EL (cell line): ENCODE measurements at regions not wholly inside any gene's neighbourhood (a gene's known extent, or its start where the extent isn't known, plus 50 kb on each side); places are given as distances from the start of the nearest gene placed in this dataset.
"Not testable (repeated sequence)": the region's sequence is repeated elsewhere in the genome, so short reads cannot be mapped to it uniquely, and the experiment has no call there.

ENCODE experiments used
- DNase-seq: peaks from one replicate; pipeline ENCODE4 v3.0.0-alpha.2; 2016

DNA sequence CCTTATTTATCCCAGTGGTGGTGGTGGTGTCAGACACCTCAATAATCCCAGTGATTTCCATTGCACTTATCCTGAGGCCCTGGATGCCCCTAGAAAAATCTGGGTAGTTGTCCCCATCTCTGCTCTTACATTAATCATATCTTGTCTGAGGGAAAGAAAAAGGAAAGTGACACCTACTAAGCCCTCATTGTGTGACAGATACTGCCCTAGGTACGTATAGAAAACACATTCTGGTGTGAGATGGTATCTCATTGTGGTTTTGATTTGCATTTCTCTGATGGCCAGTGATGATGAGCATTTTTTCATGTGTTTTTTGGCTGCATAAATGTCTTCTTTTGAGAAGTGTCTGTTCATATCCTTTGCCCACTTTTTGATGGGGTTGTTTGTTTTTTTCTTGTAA is 162.6 kb upstream of the JADE1 start:
- DNase-seq = not testable (repeated sequence)

DNA sequence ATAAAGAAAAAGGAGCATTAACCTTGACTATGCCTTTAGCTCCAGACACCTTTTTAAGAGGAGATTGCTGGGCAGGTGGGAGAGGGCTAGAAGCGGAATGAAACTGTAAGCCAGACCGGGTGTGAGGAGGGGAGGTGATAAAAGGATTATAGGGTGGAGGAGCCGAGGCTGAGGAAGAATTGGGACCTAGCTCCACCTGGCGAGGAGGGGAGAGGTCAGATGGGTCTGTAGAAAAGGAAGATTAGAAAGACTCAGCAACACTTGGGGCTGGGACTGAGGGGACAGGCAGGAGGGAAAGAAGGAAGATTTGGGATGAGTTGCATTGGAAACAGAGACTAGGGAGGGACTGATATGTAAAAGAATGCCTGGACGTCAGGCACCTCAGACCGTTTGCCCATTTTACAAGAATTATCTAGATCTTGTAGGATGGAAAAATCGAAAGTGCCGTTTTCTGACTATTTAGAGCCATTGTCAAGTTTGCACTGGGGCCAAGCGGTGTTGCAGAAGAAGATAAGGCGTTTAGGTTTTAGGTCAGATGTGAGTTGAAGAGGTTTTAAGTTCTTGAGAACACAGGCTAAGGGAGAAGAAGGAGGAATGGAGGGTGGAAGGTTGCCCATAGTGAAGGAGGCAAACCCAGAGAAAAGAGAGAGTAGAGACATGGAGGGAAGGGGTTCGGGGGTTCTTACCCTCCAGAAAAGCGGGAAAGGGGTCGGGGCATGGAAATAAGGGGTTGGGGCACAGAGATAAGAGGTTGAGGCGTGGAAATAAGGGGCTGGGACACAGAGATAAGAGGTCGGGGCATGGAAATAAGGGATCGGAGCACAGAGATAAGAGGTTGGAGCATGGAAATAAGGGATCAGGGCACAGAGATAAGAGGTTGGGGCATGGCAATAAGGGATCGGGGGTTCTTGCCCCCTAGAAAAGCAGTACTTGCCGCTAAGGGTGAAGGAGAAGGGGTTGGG is 164.5 kb upstream of the JADE1 start:
- not testable (repeated sequence) for DNase-seq

DNA sequence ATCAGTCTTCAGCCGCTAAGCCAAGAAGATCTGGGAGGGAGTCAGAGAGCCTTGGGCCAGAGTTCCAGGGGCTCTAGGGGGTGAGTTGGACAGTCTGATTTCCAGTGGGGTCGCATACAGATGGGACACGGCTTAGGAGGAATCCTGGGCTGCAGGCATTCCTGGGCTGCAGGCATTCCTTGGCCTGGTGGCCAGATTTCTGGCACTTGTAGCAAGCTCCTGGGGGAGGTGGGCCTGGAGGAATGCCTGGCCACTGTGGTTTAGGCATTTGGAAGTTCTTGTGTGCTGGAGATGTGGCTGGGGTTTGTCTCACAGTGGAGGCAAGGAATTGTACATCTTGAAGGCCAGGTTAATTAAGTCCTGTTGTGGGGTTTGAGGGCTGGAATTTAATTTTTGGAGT is 165.4 kb upstream of the JADE1 start:
- DNase-seq = not testable (repeated sequence)

DNA sequence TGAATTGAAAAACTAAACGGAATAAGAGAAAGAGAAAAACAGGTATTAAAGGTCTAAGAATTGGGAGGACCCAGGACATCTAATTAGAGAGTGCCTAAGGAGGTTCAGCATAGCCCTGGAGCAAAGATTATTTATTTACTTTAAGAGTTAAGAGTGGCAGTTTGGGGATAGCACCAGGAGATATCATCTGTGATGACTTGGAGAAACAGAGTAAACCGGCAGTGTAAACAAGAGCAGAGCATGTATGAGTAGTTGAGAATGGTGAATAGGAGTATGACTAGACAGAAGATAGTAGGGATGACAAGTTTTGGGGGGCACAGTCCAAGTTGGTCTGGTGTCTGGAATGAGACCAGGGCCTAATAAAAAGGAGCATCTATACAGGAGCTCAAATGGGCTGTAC is 167.9 kb upstream of the JADE1 start:
- not testable (repeated sequence) for DNase-seq

DNA sequence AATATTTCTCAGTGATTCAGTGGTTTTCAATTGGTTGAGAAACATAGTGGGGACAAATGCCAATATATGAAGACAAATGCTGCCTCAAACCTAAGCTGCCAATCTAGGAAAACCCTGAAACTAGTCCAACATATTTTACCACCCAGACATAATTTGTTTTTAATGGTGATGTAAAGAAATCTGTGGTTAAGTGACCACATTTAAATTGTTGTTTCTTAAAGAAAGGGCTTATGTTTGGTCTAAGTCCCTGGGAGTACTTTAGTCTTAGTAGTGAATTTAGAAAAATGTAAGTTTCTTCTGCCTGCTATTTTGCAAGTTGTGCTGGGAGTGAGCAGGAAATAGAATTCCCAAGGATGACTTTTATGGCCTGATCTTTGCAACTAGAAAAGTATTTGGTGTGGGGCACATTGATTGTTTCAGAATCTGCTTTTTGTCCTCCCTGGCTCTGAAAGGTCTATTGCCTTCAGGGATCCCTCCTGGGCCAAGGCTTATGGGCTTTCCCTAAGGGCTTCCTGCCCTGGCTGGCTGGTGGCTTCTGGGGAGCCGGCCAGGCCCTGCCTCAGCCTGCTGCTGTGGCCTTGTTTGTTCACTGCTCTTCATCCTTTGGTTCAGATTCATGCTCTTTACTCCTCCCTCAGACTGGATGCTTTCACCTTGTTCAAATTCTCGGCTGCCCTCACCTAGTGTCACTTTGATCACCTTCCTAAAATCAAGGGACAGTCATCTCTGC is 169.8 kb upstream of the JADE1 start:
- DNase-seq = no peak

DNA sequence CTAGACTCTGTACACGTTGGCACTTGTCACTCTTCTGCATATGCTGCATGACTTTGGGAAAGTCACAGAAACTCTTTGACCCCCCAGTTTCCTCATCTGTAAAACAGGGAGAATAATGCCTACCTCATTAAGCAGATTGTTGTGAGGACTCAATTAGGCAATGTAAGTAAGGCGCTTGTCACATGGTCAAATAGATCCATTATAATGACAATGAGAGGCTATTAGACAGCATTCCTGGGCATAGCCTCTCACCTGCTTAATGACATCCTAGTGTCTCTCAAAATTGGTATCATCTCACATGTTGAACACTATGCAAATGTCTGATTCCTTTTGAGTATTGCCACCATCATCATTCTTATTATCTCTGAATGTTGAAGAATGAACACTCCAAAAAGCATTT is 172.6 kb upstream of the JADE1 start:
- no peak for DNase-seq

DNA sequence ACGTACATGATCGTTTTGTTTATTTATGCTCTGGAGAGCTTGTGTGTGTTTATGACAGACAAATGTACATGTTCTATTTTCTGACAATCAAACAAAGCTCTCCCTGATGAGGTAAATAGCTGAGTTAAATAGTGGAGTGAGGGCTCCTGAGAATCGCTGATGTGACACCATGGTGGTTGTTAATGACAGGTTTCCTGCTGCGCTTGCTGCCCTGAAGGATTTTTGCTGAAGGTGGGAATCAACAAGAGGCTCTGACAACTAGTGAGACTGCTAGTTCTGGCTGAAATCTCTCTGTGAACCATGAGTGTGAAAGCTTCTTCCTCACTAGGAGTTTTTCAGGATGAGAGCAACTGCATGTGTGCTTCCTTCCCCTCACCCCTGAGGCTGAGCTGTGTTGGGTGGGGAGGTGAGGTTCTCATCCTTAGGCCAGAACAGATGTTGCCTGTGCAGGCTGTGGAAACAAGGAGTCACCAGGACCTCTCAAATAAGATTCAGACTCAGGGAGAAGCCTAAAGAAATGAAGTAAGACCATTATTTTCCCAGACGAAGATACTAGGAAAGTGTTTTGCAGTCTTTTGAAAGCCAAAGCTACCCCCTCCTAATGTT is 173.4 kb upstream of the JADE1 start:
- DNase-seq = no peak

DNA sequence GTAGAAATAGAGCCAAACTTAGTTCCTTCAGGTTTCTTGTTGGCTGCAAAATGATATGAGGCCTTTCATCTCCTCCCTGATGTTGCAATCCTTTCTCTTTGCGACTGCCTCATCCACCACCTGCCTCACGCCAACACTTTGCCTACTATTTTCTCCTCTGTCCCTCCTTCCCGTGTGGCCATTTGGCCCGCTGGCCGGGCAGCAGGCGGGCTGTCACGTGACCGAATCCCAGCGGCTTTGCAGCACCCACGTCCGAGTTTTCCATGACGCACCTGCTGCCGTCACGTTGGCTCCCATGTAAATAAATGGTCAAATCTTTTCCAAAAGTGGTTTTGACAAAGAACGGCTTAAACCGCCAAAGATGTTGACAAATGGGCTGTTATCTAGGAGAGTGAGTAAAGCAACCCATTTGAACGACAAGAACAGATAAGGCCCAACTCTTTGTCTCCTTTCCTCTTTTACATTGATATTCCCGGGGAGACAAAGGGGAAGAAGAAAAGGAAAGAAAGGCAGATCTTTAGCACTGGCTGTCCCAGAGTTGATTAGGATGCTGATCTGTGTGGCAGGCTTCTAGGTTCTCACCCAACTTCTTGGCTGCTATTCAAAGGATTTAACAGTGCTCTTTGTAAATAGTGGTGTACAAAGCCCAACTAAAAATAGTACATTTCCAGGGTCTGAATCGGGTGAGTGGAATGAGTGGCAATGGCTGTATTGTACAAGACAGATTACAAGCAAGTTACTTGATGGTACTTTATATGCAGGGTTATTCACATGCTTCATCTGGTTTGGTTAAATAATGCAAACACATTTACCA is 174.2 kb upstream of the JADE1 start:
- DNase-seq = no peak

DNA sequence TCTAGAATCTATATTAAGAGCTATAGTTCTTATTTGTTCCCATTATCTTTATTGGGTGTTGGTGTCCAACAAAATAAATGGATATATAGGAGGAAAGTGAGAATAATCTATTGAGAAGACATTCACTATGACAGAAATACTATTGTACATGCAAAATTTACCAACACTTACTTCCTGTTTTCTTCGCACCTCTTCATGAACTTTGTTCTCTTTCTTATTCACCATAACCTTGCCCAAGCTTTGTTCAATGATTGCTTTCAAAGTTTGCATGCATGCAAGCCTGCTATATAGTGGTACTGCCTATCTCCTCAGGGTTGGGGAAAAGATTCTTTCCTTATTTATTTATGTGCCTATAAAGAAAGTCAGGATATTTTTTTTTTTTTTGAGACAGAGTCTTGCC is 176.4 kb upstream of the JADE1 start:
- DNase-seq = no peak

DNA sequence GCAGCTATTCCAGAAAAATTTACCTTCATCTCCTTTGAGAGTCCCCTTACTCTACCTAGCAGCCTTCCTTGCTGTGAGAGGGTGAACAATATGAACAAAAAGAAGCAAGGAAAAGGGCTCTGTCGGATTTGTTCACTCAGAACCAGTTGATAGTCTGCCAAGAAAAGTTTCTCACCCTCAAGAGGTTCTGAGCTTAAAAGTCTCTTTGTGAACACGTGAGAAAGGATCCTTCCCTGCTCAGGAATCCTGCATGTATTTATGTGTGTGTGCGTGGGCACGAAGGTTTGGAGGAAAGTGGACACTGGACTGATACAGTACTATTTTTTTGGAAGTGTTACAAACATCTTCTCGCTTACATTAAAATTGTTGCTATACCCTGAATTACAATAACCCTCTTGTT is 178.6 kb upstream of the JADE1 start:
- DNase-seq = no peak

DNA sequence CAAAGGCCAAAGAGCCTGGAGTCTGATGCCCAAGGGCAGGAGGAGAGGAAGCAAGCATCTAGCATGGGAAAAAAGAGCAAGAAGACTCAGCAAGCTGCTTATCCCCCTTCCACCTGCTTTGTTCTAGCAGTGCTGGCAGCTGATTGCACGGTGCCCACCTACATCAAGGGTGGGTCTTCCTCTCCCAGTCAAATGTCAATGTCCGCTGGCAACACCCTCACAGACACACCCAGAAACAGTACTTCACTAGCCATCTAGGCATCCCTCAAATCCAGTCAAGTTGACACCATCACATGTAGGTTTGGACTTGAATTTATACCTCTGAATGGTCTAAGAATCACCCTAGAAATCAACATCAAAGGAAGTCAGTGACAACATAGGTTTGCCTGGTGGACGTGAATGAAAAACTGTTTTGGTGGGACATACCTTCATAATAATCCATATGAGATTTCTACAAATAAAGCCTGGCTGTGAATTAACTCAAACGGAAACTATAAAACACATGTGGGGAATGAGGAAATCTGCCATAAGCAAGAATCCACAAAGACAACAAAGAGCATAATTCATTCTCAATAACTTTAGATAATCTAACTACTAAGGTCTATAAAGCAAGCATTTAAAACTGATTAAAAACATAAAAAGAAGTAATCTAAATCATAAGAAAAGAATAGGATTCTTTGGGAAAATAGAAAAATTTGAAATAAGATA is 185.8 kb upstream of the JADE1 start:
- DNase-seq = no peak

DNA sequence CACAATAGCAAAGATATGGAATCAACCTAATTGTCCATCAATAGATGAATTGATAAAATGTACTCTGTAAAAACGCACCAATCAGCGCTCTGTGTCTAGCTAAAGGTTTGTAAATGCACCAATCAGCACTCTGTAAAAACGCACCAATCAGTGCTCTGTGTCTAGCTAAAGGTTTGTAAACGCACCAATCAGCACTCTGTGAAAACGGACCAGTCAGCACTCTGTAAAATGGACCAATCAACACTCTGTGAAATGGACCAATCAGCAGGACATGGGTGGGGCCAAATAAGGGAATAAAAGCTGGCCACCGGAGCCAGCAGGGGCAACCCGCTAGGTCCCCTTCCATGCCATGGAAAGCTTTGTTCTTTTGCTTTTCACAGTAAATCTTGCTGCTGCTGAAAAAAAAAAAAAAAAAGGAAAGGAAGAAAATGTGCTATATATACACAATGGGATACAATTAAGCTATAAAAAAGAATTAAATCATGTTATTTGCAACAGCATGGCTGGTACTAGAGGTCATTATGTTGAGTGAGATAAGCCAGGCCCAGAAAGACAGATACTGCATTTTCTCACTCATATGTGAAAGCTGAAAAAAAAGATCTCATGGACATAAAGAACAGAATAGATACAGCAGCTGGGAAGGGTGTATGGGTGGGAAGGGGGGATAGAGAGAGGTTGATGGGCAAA is 189.1 kb upstream of the JADE1 start:
- not testable (repeated sequence) for DNase-seq

DNA sequence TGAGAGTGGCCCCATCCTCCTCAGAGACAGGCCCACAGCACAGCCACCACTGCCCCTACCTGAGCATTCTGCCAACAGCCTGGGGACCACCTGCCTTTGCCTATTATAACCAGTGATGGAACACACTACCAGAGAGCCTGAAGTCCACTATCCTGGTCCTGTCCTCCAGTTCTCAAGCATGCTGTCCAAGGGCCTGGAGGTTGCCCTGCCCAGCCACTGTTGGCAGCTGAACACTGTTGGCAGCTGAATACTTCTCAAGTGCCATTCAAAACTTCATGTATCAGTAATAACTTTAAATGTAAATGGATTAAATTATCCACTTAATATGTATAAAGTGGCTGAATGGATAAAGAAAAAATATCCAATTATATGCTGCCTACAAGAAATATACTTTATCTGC is 194.3 kb upstream of the JADE1 start:
- DNase-seq = no peak

DNA sequence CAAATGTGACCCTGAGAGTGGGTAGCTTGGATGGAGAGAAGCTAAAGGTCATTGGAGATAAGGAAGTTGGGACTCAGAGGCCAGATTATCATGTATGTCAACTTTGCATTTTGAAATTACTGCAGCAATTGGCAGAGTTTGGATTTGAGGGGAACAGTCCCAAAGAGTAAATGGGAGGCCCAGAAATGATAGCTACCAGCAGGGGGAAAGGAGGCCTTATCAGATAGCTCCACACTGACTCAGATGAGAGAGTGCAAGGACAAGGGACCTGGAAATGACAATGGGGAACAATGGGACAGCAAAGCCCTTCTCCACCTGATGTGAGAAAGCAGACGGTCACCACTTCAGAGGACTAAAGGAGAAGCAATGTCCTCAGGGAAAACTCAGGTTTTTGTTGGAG is 201.5 kb upstream of the JADE1 start:
- no peak for DNase-seq

DNA sequence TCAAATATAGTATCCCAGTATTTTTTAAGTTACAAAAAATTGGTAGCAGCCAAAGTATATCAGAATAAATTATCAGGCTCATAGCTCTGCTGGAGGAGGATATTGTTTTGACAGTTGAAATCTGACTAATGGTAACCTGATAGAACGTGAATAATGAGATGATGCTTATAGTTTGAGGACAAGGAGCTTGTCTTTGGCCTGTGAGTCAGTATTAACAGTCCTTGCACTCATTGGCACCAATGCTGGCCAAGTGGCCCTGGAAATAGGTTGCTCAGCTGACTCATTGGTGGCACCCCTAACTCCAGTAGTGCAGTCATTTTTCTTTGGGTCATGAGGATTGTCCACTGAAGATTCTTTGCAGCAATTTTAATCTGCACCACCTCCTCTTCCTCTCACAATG is 203.3 kb upstream of the JADE1 start:
- peak; percentile 73 for DNase-seq

DNA sequence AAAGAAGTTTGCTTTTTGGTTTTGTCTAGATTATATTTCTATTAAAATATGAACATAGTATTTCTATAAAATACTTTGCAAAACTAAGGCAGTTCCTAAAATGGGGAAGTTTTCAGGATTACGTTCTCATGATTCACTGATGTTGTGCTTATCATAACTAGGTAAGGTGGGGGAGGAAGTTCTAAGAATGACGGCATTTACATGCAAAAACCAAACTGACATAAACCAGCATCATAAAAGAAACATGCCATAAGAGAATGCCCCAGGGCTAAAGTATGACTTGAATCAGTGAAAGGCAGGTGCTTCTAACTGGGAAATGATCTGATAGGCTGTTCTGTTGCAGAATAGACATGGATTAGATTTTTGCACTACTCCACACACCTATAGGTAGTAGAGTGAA is 204.7 kb upstream of the JADE1 start:
- peak; percentile 47 for DNase-seq

DNA sequence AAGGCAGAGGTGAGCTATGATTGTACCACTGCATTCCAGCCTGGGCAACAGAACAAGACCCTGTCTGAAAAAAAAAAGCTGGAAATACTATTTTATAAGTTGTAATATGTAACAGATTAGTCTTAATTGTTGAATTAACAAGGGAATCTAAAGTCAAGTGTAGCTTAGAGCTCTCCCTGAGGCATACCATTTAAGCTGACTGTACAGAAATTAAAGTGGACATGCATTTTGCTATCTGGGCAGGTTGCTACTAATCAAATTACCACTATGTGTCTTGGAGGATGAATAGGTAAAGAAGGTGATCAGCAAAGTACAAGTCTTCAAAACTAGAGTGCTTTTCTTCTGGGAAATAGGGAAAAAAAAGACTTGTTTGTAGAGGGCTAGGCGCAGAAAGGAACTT is 205.3 kb upstream of the JADE1 start:
- no peak for DNase-seq

DNA sequence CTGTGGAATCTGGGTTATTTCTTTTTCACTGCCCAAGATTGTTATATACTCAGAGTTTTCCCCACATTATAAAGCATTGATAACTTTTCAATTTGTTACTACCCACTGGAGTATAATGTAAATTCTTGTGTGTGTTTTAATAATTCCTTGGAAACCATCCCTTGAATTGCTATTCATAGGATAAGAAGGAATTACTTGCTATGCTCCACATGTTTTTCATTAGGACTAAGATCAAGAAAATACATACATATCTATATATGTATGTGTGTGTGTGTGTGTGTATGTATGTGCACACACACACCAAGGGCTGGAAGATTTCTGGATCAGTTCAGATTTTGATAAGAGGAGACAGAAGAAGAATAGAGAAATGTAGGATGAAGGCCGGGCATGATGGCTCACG is 206.4 kb upstream of the JADE1 start:
- no peak for DNase-seq

DNA sequence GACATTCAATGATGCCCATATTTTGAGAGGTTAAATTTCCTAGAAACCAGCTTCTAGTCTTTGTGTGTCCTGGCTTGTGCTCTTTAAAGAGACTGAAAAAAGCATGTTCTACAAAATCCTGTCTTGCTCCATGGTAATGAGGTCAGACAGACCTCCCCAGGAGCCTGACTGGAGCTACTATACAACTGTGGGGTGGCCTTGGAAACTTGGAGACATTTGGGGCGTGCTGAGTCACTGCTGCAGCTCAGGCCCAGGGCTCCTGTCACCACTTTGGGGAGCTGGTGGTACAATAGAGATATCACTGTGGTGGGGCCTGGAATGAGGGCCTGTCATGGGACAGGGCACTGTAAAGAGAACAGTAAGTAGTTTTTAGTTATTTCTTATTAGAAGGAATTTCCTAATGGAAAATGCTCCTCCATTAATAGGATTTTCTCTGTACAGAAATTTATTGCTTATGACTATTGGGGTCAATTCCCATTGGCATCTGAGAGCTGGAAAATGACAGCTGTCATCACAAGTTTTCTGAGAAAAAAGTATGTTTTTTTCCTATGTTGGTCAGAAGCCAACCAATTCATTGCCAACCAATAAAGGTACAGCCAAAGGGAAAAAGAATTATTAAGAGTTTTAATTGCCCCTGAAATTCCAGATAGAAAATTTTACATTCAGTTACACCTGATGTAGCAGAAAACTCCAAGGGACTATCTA is 207.4 kb upstream of the JADE1 start:
- peak; percentile 56 for DNase-seq

DNA sequence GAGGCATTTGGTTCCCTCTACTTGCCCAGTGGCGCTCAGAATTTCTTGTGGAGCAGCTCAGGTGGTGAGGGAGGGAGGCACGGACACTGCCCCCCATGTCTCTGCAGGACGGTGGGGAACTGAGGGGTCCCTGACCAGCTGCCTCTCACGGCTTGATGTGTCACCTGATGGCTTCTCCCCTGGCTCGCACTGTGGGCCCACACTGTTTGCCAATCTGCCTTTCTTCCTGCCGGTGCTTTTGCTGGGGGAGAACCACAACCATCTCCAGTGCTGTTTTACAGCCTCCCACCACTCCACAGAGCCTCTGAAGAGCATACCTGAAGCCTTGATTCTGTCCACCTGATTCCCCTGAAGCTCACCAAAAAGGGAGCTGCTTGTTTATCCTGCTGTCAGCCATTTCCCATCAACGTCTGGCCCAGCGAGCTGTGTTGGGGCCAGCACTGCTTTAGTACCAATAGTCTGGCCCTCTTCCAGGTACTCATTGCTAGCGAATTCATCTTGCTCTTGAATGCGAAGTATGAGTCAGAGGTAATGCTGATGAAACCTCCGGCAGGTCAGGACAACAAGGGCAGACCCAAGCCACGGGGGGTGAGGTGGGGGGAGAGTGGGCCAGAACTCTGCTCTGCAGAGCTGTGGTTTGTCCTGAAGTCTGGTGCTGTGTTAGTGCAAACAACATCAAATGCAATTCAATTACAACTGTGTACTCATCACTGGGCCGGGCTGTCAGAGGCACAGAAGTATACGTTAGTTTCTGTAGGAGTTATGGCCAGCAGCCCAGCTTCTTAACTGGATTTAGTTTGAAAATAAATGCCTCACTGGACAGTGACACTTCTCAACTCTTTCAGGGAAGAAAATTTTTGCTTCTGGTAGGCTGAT is 208.3 kb upstream of the JADE1 start:
- peak; percentile 96 for DNase-seq
